CD14-positive monocyte (primary cell): ENCODE measurements at regions not wholly inside any gene's neighbourhood (a gene's known extent, or its start where the extent isn't known, plus 50 kb on each side); places are given as distances from the start of the nearest gene placed in this dataset.

Experiments used
- DNase-seq, 3 donors: peaks; one replicate each; pipeline ENCODE4 v3.0.0-alpha.2; 2011 to 2022
- H2AFZ ChIP-seq: 2 replicates; pipeline ENCODE4 v1.6.0; 2012; ENCODE audit warnings: mild to moderate bottlenecking, low read depth, low read length, inconsistent platforms; ENCODE audit not compliant: insufficient read depth, poor library complexity, severe bottlenecking
- H3K27ac ChIP-seq, 2 donors: 1 replicate in 1 of 2; 2 replicates in 1 of 2; pipeline ENCODE4 v1.5.1; 2012 to 2013; ENCODE audit warnings: low read length in 2 of 2, control low read depth in 1 of 2, inconsistent platforms in 1 of 2, low read depth in 1 of 2, mild to moderate bottlenecking in 1 of 2
- H3K27me3 ChIP-seq, 2 donors: one replicate each; pipeline versions ENCODE4 v1.6.0 to v1.6.1; 2011 to 2013; ENCODE audit warnings: low read length in 2 of 2; ENCODE audit not compliant: control insufficient read depth in 2 of 2, insufficient read depth in 2 of 2
- H3K36me3 ChIP-seq, 2 donors: replicated peaks in 1 of 2; 1 replicate in 1 of 2; 2 replicates in 1 of 2; pipeline versions ENCODE4 v1.5.1 to v1.6.1; 2012 to 2013; ENCODE audit warnings: low read length in 2 of 2, control low read depth in 1 of 2, inconsistent platforms in 1 of 2, mild to moderate bottlenecking in 1 of 2; ENCODE audit not compliant: insufficient read depth in 2 of 2, control insufficient read depth in 1 of 2
- H3K4me1 ChIP-seq, 2 donors: 1 replicate in 1 of 2; 2 replicates in 1 of 2; pipeline versions ENCODE4 v1.5.1 to v1.6.1; 2012 to 2013; ENCODE audit warnings: low read length in 2 of 2, control low read depth in 1 of 2, inconsistent platforms in 1 of 2, mild to moderate bottlenecking in 1 of 2, moderate library complexity in 1 of 2; ENCODE audit not compliant: insufficient read depth in 2 of 2, control insufficient read depth in 1 of 2
- H3K4me2 ChIP-seq: replicated peaks from 2 replicates; pipeline ENCODE3; 2012; ENCODE audit warnings: low read length, moderate library complexity, mild to moderate bottlenecking; ENCODE audit not compliant: poor library complexity, severe bottlenecking; ENCODE audit errors: extremely low read depth
- H3K4me3 ChIP-seq, 3 experiments: fragments of 200-600 bp in 1 of 3; sonication (generic) in 1 of 3; replicated peaks in 1 of 3; 1 replicate in 2 of 3; 2 replicates in 1 of 3; pipeline ENCODE4 v1.5.1; 2011 to 2013; ENCODE audit warnings: low read length in 3 of 3, mild to moderate bottlenecking in 3 of 3, control low read depth in 2 of 3, low read depth in 2 of 3, inconsistent platforms in 1 of 3, moderate library complexity in 1 of 3
- H3K79me2 ChIP-seq: 2 replicates; pipeline ENCODE4 v1.6.0; 2012; ENCODE audit warnings: mild to moderate bottlenecking, control low read depth, inconsistent platforms, low read length, moderate library complexity; ENCODE audit not compliant: insufficient read depth
- H3K9ac ChIP-seq: 2 replicates; pipeline ENCODE4 v1.6.0; 2017; ENCODE audit warnings: low read length, mild to moderate bottlenecking; ENCODE audit not compliant: insufficient read depth, poor library complexity, severe bottlenecking
- H3K9me3 ChIP-seq, 2 donors: replicated peaks in 1 of 2; 1 replicate in 1 of 2; 2 replicates in 1 of 2; pipeline versions ENCODE4 v1.5.1 to v1.6.1; 2012 to 2013; ENCODE audit warnings: low read length in 2 of 2, control low read depth in 1 of 2; ENCODE audit not compliant: control insufficient read depth in 1 of 2, insufficient read depth in 1 of 2
- H4K20me1 ChIP-seq: 2 replicates; pipeline ENCODE4 v1.6.0; 2012; ENCODE audit warnings: mild to moderate bottlenecking, low read length, control low read depth, moderate library complexity; ENCODE audit not compliant: insufficient read depth
- H3K27ac Mint-ChIP-seq, 7 donors: one replicate each; pipeline ENCODE4 v1.8.0; 2020; ENCODE audit warnings: mild to moderate bottlenecking in 7 of 7, mixed read lengths in 7 of 7, moderate library complexity in 6 of 7, inconsistent platforms in 2 of 7
- H3K27me3 Mint-ChIP-seq, 3 donors: one replicate each; pipeline ENCODE4 v1.8.0; 2021 to 2022; ENCODE audit warnings: low read depth in 3 of 3, mild to moderate bottlenecking in 3 of 3, mixed read lengths in 3 of 3, moderate library complexity in 3 of 3, inconsistent platforms in 1 of 3
- H3K36me3 Mint-ChIP-seq, 2 donors: one replicate each; pipeline ENCODE4 v1.8.0; 2020; ENCODE audit warnings: mixed read lengths in 2 of 2, inconsistent platforms in 1 of 2, mild to moderate bottlenecking in 1 of 2
- H3K4me1 Mint-ChIP-seq: one replicate; pipeline ENCODE4 v1.8.0; 2020; ENCODE audit warnings: mild to moderate bottlenecking, mixed read lengths
- H3K4me3 Mint-ChIP-seq, 2 donors: one replicate each; pipeline ENCODE4 v1.8.0; 2020; ENCODE audit warnings: mild to moderate bottlenecking in 2 of 2, mixed read lengths in 2 of 2, moderate library complexity in 1 of 2
- H3K9me3 Mint-ChIP-seq, 7 donors: one replicate each; pipeline ENCODE4 v1.8.0; 2020 to 2022; ENCODE audit warnings: mixed read lengths in 7 of 7, mild to moderate bottlenecking in 6 of 7, moderate library complexity in 6 of 7, inconsistent platforms in 2 of 7
- CTCF ChIP-seq: fragments of 200-600 bp; IDR thresholded peaks from one replicate; pipeline ENCODE4 v1.8.0; 2022; ENCODE audit warnings: antibody characterized with exemption, mild to moderate bottlenecking
- WGBS: methylation state at CpG from one replicate; pipeline ENCODE4 v1.1.5; 2013; ENCODE audit warnings: missing lambda C conversion rate; ENCODE audit not compliant: insufficient coverage; 5-methylcytosine and 5-hydroxymethylcytosine counted together
- intact Hi-C, 2 donors: fragments of 100-400 bp; cut with micrococcal nuclease; formaldehyde crosslinking; loops; one replicate each; pipeline versions ENCODE4 v1.15.0 to v1.15.1; 2023

- no peaks in the 10 kb centered on the region for H3K4me1 Mint-ChIP-seq
- Histone ChIP-seq H3K9ac (no peak overlapping the region), H3K9me3 (no peaks in the 10 kb centered on the region), H3K27ac (no peak overlapping the region), H3K36me3 (no peaks in the 10 kb centered on the region), H3K4me2 (no peak overlapping the region), H3K4me3 (no peak overlapping the region), H2AFZ (no peak overlapping the region), H3K27me3 (no peaks in the 10 kb centered on the region), H4K20me1 (no peaks in the 10 kb centered on the region), H3K79me2 (no peaks in the 10 kb centered on the region), H3K4me1 (no peaks in the 10 kb centered on the region)
- no CpG with 5 or more reads among the region's 4 CpGs for WGBS
- no peak overlapping the region for H3K27ac Mint-ChIP-seq
- H3K36me3 Mint-ChIP-seq = no peaks in the 10 kb centered on the region
- intact Hi-C loops = no loop called here
- no peak for TF ChIP-seq CTCF
- no peak for DNase-seq
- no peaks in the 10 kb centered on the region for H3K27me3 Mint-ChIP-seq
- H3K4me3 Mint-ChIP-seq = no peak overlapping the region
- H3K9me3 Mint-ChIP-seq = peaks cover 0 to 4% (median 0%) of the 10 kb centered on the region in 7 donors
These were observed 807.9 kb upstream of the ARGLU1 start for GRCh38 chr13:107375701-107376340.

GRCh38 chr13:107374038-107374437 is 806.1 kb upstream of the ARGLU1 start:
- Histone ChIP-seq H3K4me3 (no peak overlapping the region), H3K4me2 (no peak overlapping the region), H3K9ac (no peak overlapping the region), H4K20me1 (no peaks in the 10 kb centered on the region), H3K79me2 (no peaks in the 10 kb centered on the region), H3K27me3 (no peaks in the 10 kb centered on the region), H2AFZ (no peak overlapping the region), H3K27ac (no peak overlapping the region), H3K9me3 (no peaks in the 10 kb centered on the region), H3K36me3 (no peaks in the 10 kb centered on the region), H3K4me1 (no peaks in the 10 kb centered on the region)
- Mint-ChIP-seq H3K27me3 (no peaks in the 10 kb centered on the region), H3K9me3 (peaks cover 0 to under 1% (median 0%) of the 10 kb centered on the region in 7 donors), H3K4me3 (no peak overlapping the region), H3K4me1 (no peaks in the 10 kb centered on the region), H3K36me3 (no peaks in the 10 kb centered on the region), H3K27ac (no peak overlapping the region)
- intact Hi-C loops = no loop called here
- no peak for DNase-seq
- WGBS = no CpG with 5 or more reads among the region's 2 CpGs
- TF ChIP-seq CTCF = no peak
